K562 (cell line): ENCODE measurements at regions not wholly inside any gene's neighbourhood (a gene's known extent, or its start where the extent isn't known, plus 50 kb on each side); places are given as distances from the start of the nearest gene placed in this dataset.

ENCODE experiments used
- GATA2 ChIP-seq: sonication (generic); formaldehyde crosslinking; IDR thresholded peaks from 2 replicates; pipeline ENCODE4 v1.4.0; 2020; ENCODE audit warnings: mild to moderate bottlenecking, missing genetic modification reagents
- JUNB ChIP-seq: fragments of 450-650 bp; formaldehyde crosslinking; conservative IDR thresholded peaks from 2 replicates; pipeline ENCODE4 v1.4.0; 2020; ENCODE audit warnings: mild to moderate bottlenecking
- MEIS2 ChIP-seq: fragments of 450-650 bp; IDR thresholded peaks from 2 replicates; pipeline ENCODE4 v1.6.1; 2014; ENCODE audit warnings: mild to moderate bottlenecking; ENCODE audit not compliant: partially characterized antibody
- NONO ChIP-seq, 2 experiments: fragments of 200-400 bp in 1 of 2; fragments of 450-650 bp in 1 of 2; formaldehyde crosslinking in 1 of 2; IDR thresholded peaks; 2 replicates each; pipeline ENCODE4 v1.6.1; 2017; ENCODE audit warnings: low read depth in 2 of 2, mild to moderate bottlenecking in 2 of 2, moderate library complexity in 2 of 2, low read length in 1 of 2
- POLR2A ChIP-seq: fragments of 450-650 bp; conservative IDR thresholded peaks from 2 replicates; pipeline ENCODE4 v1.6.1; 2016
- SIRT6 ChIP-seq: IDR thresholded peaks from one replicate; pipeline ENCODE4 v1.6.1; 2012; ENCODE audit warnings: low read depth, mild to moderate bottlenecking, control low read depth, inconsistent platforms, low read length, moderate library complexity
- SREBF2 ChIP-seq: sonication (generic); formaldehyde crosslinking; IDR thresholded peaks from 2 replicates; pipeline ENCODE4 v1.4.0; 2020; ENCODE audit warnings: mild to moderate bottlenecking, missing genetic modification reagents
- ZNF133 ChIP-seq: fragments of 250-450 bp; sonication (Bioruptor Pico); IDR thresholded peaks from 2 replicates; pipeline ENCODE4 v1.4.0; 2020; ENCODE audit warnings: mild to moderate bottlenecking

GRCh38 chr5:11998397-11998796, 94.2 kb upstream of the CTNND2 start:
- TF ChIP-seq SIRT6 (no peak), GATA2 (CRISPR knock-in tag) (no peak), POLR2A (no peak), JUNB (CRISPR knock-in tag) (no peak), ZNF133 (CRISPR knock-in tag) (no peak), NONO (IDR thresholded peaks at IDR 0.05; ENCODE audit: low read depth in 2 of 2, low read length in 1 of 2) (no peak), MEIS2 (no peak), SREBF2 (no peak)
